Islet precursor cell (in vitro differentiated cells): ENCODE measurements at regions not wholly inside any gene's neighbourhood (a gene's known extent, or its start where the extent isn't known, plus 50 kb on each side); places are given as distances from the start of the nearest gene placed in this dataset.

Source experiments
- DNase-seq: peaks from one replicate; pipeline ENCODE4 v3.0.0-alpha.2; 2018

DNA sequence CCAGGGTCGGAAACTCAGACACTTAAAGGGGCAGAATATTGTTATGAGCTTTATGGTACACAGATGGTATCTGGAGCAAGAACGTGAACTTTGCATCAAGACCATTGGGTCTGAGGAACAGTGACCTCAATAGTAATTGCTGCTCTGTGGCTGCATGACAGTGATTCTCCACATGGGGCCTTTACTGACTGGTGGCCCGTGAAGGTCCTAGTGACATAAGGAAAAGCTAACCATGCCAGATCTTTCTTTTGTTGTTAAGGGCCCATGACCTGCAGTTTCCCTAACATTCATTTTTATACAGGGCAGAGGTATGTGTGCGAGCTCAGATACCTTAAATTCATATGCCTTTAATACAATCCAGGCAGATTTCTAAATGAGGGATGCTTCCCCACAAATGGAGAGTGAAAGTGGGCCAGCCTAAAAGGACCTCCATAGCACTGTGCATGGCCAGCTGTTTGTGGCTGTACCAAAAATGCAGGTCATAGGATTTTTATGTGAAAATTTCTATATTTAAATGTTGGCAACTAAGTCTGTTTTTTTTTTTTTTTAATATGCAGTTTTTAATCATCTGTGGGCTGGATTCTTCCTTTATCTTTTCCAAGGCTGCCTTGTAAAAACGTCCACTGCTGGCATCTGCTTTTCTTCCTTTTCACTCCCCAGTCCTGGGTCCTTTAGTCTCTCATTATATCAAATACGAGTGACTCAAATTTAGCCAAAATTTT is 188.0 kb upstream of the IL12A start:
- DNase-seq = no peak

- no peak for DNase-seq
Observed at GRCh38 chr3:159802864-159803263, 185.8 kb upstream of the IL12A start.

- no peak for DNase-seq
Observed at GRCh38 chr3:159803459-159803858, 185.2 kb upstream of the IL12A start.

GRCh38 chr3:159804726-159805410 is 183.8 kb upstream of the IL12A start:
- peak; percentile 92 for DNase-seq

DNA sequence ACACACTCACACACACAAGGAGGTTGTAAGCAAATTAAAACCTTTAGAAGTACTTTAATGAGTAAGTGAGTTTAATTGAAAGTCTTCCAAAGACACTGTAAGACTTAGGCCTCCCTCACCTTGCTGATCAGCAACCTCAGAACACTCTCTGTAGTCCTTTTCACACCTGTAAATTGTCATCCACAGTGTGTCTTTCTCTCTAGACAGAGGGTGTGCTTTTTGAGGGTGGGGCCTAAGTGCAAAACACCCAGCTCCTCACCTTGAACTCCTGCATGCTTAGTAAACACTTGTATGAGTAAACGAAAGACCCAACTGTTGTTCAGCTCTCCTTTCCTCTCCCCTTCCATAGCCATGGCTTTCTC is 183.2 kb upstream of the IL12A start:
- DNase-seq = no peak

DNA sequence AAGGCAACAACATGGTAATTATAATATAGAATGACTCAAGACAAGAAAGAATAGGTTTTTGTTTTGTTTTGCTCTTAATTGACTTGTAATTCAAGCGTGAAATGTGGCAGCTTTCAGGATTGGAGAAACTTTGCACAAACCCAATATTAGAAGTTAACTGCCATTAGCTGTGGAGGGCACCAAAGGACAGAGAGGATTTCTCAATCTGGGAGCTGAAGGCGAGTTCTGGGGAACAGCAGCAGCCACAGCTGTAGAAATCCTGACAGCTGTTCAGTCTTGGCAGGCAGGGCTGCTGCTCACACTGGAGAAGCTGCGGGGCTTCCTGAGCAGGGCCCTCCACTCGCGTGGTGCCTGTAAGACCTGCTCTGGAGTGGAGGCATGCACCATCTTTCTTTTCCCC is 182.2 kb upstream of the IL12A start:
- DNase-seq = no peak

DNA sequence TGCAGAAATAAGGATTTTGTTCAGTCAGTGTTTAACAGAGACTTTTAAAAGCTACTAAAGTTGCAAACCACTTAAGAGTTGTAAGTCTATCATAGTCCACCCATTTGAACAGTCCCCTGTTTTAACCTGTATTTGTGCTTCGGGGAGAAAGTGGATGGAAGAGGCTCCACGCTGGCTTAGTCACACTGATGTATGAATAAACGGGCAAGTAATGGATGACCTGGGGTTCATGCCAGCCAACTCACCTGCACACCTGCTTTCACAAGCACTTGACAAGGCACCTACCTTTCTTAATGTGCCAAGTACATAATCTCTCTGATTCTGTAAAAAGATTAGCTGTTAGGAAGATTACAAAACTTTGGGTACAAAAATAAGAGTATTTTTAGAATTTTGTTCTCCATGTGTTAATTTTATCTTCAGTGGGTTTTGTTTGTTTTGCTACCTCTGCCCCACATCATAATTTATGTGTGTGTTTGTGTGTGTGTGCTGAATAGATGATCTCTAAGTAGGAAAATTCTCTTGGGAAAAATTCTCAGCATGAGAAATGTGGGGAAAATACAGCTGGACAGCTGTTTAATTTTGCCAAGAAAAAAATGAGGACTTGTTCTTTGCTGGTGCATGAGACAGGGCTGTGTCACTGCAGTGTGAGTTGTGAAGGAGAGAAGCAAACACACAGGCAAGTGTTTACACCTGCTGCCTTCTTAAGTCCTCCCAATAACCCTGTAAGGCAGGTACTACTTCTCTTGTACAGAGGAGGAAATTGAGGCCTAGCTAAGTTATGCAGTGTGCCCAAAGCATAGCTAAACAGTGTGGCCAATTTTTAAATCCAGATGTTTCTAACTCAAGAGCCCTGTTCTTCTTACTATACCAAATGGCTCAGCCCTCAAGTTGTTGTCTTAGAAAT is 181.2 kb upstream of the IL12A start:
- no peak for DNase-seq

- DNase-seq = peak; percentile 87
Observed at GRCh38 chr3:159813822-159814531, 174.7 kb upstream of the IL12A start.

- no peak for DNase-seq
Observed at GRCh38 chr3:159816512-159816911, 172.1 kb upstream of the IL12A start.

- no peak for DNase-seq
Observed at GRCh38 chr3:159817126-159817525, 171.5 kb upstream of the IL12A start.

DNA sequence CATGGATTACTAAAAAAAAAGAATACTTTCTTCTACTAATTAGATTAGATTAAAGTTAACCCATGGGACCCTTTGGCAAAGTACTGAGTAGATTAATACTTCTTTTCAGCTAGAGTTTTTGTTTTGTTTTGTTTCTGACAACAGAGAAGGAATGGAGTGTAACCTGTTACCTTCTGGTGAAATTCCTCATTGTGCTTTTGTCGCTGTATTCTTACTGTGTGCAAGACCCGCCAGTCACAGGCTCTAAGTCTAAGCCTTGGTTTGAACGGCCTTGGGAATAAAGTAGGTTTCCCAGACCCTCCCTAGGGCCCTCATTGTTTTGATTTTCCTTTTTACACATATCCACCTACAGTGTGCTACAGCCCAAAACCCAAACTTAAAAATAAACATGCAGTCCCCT is 171.1 kb upstream of the IL12A start:
- DNase-seq = no peak

GRCh38 chr3:159818399-159818798 is 170.2 kb upstream of the IL12A start:
- peak; percentile 74 for DNase-seq

GRCh38 chr3:159818997-159819500 is 169.6 kb upstream of the IL12A start:
- DNase-seq = no peak

GRCh38 chr3:159819676-159820075 is 169.0 kb upstream of the IL12A start:
- DNase-seq = no peak

GRCh38 chr3:159821110-159821509 is 167.5 kb upstream of the IL12A start:
- peak; percentile 75 for DNase-seq

GRCh38 chr3:159821736-159822135 is 166.9 kb upstream of the IL12A start:
- DNase-seq = no peak

- no peak for DNase-seq
Observed at GRCh38 chr3:159823780-159824179, 164.9 kb upstream of the IL12A start.

DNA sequence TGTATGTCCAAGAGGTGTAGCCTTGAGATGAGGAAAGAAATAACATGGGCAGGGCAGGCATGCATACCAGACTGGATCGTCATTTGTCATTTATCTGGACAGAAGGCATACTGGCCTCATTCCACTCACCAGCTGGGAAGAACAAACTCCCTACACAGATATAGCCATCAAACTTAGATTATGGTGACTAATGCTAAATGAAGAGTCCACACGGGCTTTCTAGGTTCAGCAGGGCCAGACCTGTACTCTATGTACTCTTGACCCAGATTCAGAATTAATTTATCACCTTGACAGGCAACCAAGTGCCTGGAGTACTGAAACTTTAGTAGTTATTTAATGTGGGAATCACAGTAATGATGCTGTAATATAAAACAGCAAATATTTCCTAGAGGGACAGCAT is 164.3 kb upstream of the IL12A start:
- peak; percentile 68 for DNase-seq

DNA sequence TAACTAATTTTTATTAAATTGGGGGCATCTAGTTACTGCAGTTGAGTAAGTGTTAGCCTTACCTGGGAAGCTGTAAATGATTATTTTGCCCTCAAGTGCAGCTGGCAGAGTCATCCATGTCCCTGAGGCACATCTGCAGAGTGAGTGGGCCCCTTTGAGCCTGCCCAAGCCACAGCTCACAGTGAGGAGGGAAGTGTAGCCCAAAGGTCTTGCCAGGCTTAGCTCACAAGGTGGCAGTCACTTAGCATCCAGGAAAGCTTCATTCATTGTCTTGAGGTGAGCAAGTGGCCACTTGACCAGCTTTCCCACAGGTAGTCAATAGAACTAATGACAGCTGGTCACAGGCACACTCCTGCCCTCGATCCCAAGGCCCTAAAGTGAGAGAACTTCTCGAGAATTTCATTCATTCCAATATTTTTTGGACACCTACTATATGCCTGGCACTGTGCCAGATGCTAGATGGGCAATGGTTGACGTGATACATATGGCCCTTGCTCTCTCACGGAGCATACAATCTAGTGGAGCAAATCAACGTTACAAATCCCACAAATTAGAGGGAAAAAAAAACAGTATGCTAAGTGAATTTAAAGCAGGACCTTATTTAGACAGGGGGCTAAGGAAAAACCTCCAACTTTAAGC is 163.3 kb upstream of the IL12A start:
- DNase-seq = no peak

DNA sequence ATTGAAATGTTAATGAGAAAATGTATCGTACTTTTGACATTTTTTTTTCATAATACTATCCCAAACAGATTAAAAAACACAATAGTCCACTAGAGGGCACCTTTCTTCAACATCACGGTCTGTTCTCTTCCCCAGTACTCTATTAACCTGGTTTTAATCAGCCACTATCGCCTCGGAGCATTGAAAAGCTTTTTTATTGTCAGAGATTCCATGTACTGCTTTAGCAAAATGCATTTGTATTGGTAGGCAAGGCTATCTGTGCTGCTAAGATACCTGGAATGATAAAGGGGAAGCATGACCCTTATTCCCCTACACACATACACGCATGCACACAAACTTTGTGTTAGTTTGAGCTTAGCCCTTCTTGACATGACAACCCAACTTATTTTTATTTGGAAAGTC is 160.1 kb upstream of the IL12A start:
- DNase-seq = no peak

- DNase-seq = no peak
Observed at GRCh38 chr3:159829056-159829455, 159.6 kb upstream of the IL12A start.

DNA sequence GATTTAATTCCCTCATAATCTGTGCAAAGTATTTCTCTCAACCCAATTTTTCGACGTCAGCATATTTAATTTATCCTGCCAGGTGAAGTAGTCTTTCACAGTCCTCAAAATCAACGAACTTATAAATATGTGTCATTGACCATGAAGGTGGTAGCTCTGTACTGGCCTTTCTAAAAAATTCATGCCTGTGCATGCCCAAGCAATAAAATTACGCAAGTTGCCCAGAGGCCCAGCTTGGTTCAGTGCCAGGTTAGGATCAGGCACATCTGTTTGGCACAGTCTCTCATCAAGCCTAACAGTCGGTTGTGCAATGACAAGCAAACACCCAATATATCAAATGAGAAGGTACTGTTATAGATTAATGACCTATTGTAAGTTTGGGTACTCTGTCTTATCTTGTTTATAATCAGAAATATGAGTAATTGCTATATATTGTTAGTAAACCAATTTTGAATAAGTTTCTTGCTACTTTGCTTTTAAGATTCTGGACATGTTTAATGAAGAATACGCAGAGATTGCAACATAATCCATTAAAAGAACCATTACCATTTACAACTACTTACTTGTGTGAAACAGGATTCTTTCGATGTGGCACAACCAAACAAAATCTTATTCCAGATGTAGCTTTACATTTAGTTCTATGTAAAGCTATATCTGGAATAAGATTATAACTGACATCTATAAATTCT is 159.0 kb upstream of the IL12A start:
- DNase-seq = no peak
